HUDEP-2 (cell line): ENCODE measurements at regions not wholly inside any gene's neighbourhood (a gene's known extent, or its start where the extent isn't known, plus 50 kb on each side); places are given as distances from the start of the nearest gene placed in this dataset.
A peak's percentile ranks its signal among the peaks of the same experiment; 100 is the strongest.

Experiments
- DNase-seq, 76 experiments: peaks; one replicate each; lab custom pipeline; 2025; ENCODE audit not compliant: unreplicated experiment in 76 of 76; lab: John Stamatoyannopoulos, UW

DNA sequence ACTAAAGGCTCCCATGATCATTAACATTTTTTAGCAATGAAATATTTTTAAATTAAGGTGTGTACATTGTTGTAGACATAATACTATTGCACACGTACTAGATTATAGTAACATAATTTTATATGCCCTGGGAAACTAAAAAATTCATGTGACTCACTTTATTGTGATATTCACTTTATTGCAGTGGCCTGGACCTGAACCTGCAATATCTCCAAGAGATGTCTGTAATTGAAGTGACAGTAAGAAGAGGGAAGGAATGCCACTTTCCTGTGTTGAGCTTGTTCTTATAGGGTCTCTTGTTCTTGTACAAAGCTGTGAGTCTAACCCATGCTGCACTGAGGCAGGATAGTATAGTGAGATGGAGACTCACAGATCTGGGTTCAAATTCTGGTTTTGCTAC is 66.9 kb upstream of the USP24 start:
- DNase-seq: no peak

GRCh38 chr1:55280731-55281130 is 65.6 kb upstream of the USP24 start:
- DNase-seq: no peak

DNA sequence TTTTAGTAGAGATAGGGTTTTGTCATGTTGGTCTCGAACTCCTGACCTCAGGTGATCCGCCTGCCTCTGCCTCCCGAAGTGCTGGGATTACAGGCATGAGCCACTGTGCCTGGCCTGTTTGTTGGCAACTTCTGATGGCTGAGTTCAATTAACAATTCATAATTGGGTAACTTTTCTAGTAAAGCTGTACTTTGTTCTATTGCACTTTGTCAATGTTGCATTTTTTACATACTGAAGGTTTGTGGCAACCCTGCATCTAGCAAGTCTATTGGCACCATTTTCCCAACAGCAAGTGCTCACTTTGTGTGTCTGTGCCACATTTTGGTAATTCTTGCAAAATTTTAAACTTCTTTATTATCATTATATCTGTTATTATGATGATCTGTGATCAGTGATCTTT is 64.5 kb upstream of the USP24 start:
- no peak for DNase-seq

- DNase-seq: peak in 1 of 76 experiments; percentile 11
Observed at GRCh38 chr1:55278378-55278777, 63.2 kb upstream of the USP24 start.

GRCh38 chr1:55277377-55278130 is 62.4 kb upstream of the USP24 start:
- peak in 75 of 76 experiments; percentile 29 to 93 (median 80) for DNase-seq

GRCh38 chr1:55276671-55277376 is 61.7 kb upstream of the USP24 start:
- DNase-seq: peak in 8 of 76 experiments; percentile 11 to 37 (median 24)

- DNase-seq: peak in 52 of 76 experiments; percentile 15 to 82 (median 42)
Observed at GRCh38 chr1:55275941-55276341, 60.8 kb upstream of the USP24 start.

GRCh38 chr1:55275151-55275748 is 60.1 kb upstream of the USP24 start:
- DNase-seq: peak in 72 of 76 experiments; percentile 9 to 87 (median 60)

GRCh38 chr1:55272994-55273393 is 57.8 kb upstream of the USP24 start:
- DNase-seq: no peak
